SK-N-SH treated with all-trans-retinoic acid at 6 μM for 48 hours (cell line): ENCODE measurements at regions not wholly inside any gene's neighbourhood (a gene's known extent, or its start where the extent isn't known, plus 50 kb on each side); places are given as distances from the start of the nearest gene placed in this dataset.

Source experiments
- ARNTL ChIP-seq: fragments of 450-650 bp; formaldehyde crosslinking; IDR thresholded peaks from 2 replicates; pipeline ENCODE4 v1.5.0; 2020; ENCODE audit warnings: low read depth, mild to moderate bottlenecking, moderate library complexity, borderline replicate concordance
- BACH2 ChIP-seq: fragments of 250-450 bp; sonication (Bioruptor Pico); IDR thresholded peaks from 2 replicates; pipeline ENCODE4 v1.9.0; 2021; ENCODE audit warnings: mild to moderate bottlenecking, borderline replicate concordance
- ESRRG ChIP-seq: fragments of 250-450 bp; sonication (Bioruptor Pico); IDR thresholded peaks from 2 replicates; pipeline ENCODE4 v1.6.1; 2021; ENCODE audit warnings: mild to moderate bottlenecking
- ISL1 ChIP-seq: fragments of 250-450 bp; sonication (Bioruptor Pico); IDR thresholded peaks from 2 replicates; pipeline ENCODE4 v2.1.2; 2022; ENCODE audit warnings: mild to moderate bottlenecking, moderate library complexity
- TSHZ2 ChIP-seq: fragments of 250-450 bp; sonication (Bioruptor Pico); IDR thresholded peaks from 2 replicates; pipeline ENCODE4 v1.5.0; 2020; ENCODE audit warnings: mild to moderate bottlenecking, moderate library complexity
- ZFP30 ChIP-seq: fragments of 450-650 bp; formaldehyde crosslinking; IDR thresholded peaks from 2 replicates; pipeline ENCODE4 v1.5.0; 2022; ENCODE audit warnings: mild to moderate bottlenecking, moderate library complexity
- ZNF8 ChIP-seq: fragments of 450-650 bp; formaldehyde crosslinking; IDR thresholded peaks from 2 replicates; pipeline ENCODE4 v1.5.0; 2020; ENCODE audit warnings: mild to moderate bottlenecking, moderate library complexity

GRCh38 chr5:40413743-40414142 is 266.0 kb upstream of the PTGER4 start:
- no peak for TF ChIP-seq ZNF8 (CRISPR knock-in tag)
- TF ChIP-seq ESRRG (CRISPR knock-in tag) = no peak
- no peak for TF ChIP-seq TSHZ2 (CRISPR knock-in tag)
- TF ChIP-seq ARNTL (CRISPR knock-in tag) = no peak
- TF ChIP-seq ZFP30 (CRISPR knock-in tag) = no peak
- TF ChIP-seq BACH2 (CRISPR knock-in tag) = no peak
- TF ChIP-seq ISL1 (CRISPR knock-in tag) = no peak
